ENCODE measurements at regions not wholly inside any gene's neighbourhood (a gene's known extent, or its start where the extent isn't known, plus 50 kb on each side); places are given as distances from the start of the nearest gene placed in this dataset.

GRCh38 chr2:217573571-217573970 lies 429.2 kb downstream of the TNS1 start (continued):
- TF ChIP-seq ZHX1 (CRISPR knock-in tag; IDR thresholded peaks at IDR 0.05; ENCODE audit: low read depth) (no peak), ZNF484 (CRISPR knock-in tag; IDR thresholded peaks at IDR 0.05; ENCODE audit: borderline replicate concordance, low read depth) (no peak), TEF (CRISPR knock-in tag; IDR thresholded peaks at IDR 0.05) (no peak), ZNF331 (CRISPR knock-in tag; IDR thresholded peaks at IDR 0.05) (no peak), ZNF280D (CRISPR knock-in tag; IDR thresholded peaks at IDR 0.05) (no peak), KDM4B (CRISPR knock-in tag; IDR thresholded peaks at IDR 0.05) (no peak), KAT2B (IDR thresholded peaks at IDR 0.05; ENCODE audit: borderline replicate concordance, low read depth, low read length) (no peak), CHD4 (IDR thresholded peaks at IDR 0.05; ENCODE audit: borderline replicate concordance, low read length) (no peak), ZNF547 (CRISPR knock-in tag; IDR thresholded peaks at IDR 0.05) (no peak)
